ENCODE measurements at regions not wholly inside any gene's neighbourhood (a gene's known extent, or its start where the extent isn't known, plus 50 kb on each side); places are given as distances from the start of the nearest gene placed in this dataset.

DNA sequence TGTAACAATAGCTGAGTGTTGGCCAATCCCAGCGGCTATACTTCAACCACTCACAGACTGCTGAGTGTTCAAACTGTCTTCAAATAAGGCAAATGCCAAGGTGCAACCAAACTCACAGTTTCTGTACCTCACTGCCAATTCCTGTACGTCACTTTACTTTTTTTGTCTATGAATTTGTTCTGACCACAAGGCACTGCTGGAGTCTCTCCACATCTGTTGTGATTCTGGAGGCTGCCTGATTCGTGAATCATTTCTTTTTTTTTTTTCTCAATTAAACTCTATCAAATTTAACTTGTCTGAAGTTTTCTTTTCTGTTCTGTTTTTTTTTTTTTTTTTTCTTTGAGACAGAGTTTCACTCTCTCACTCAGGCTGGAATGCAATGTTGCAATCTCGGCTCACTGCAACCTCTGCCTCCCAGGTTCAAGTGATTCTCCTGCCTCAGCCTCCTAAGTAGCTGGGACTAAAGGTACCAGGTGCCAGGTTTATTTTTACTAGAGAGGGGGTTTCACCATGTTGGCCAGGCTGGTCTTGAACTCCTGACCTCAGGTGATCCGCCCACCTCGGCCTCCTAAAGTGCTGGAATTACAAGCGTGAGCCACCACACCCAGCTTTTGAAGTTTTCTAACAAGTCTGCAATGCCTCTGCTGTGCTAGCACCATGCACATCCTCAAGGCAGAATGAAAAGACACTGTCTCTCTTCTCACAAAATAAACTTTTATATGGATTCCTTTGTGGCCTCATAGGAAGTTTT is 401.7 kb downstream of the IRS2 start:
- Histone ChIP-seq H4K8ac (replicated peaks; ENCODE audit: insufficient read length, low read depth, low read length) (no peak overlapping the region), H3K14ac (ENCODE audit: insufficient read depth, low read length) (no peak overlapping the region), H3K4me2 (ENCODE audit: insufficient read depth, insufficient read length, low read length) (no peak overlapping the region), H3K18ac (ENCODE audit: insufficient read length, low read depth, low read length) (no peak overlapping the region), H2BK5ac (ENCODE audit: insufficient read length, low read length) (no peak overlapping the region), H3K23me2 (ENCODE audit: insufficient read length, low read depth, low read length, poor library complexity, severe bottlenecking) (no peaks in the 10 kb centered on the region), H3K79me1 (ENCODE audit: insufficient read depth, low read depth, low read length, poor library complexity, severe bottlenecking) (no peaks in the 10 kb centered on the region), H3K23ac (ENCODE audit: insufficient read length, low read depth, low read length) (no peak overlapping the region), H2BK20ac (ENCODE audit: low read depth, low read length, poor library complexity, severe bottlenecking) (no peak overlapping the region), H2BK12ac (ENCODE audit: insufficient read length, low read depth, low read length) (no peak overlapping the region), H3K56ac (ENCODE audit: insufficient read length, low read depth, low read length) (no peak overlapping the region), H4K91ac (ENCODE audit: insufficient read length, low read depth, low read length) (no peak overlapping the region), H3K4ac (ENCODE audit: low read depth, low read length) (no peak overlapping the region), H3K27me3 (ENCODE audit: insufficient read depth, low read length) (no peaks in the 10 kb centered on the region), H3K9me3 (ENCODE audit: control insufficient read depth, low read depth, low read length) (no peaks in the 10 kb centered on the region), H2AK5ac (ENCODE audit: insufficient read length, low read length) (no peak overlapping the region), H3K9ac (ENCODE audit: extremely low read depth, insufficient read length, low read length) (no peak overlapping the region), H2BK120ac (ENCODE audit: low read depth, low read length, poor library complexity, severe bottlenecking) (no peak overlapping the region), H3T11ph (ENCODE audit: low read length) (no peak overlapping the region), H3K4me1 (ENCODE audit: insufficient read depth, low read length) (no peaks in the 10 kb centered on the region), H3K79me2 (ENCODE audit: insufficient read depth, low read length) (no peaks in the 10 kb centered on the region), H2BK15ac (ENCODE audit: low read depth, low read length) (no peak overlapping the region), H4K20me1 (ENCODE audit: control insufficient read depth, insufficient read depth, insufficient read length) (no peaks in the 10 kb centered on the region), H3K27ac (ENCODE audit: insufficient read length, low read depth, low read length) (no peak overlapping the region), H4K5ac (ENCODE audit: insufficient read length, low read depth, low read length) (no peak overlapping the region), H2AFZ (ENCODE audit: low read length) (no peak overlapping the region)
- no peak for DNase-seq
- Mint-ChIP-seq H3K36me3 (ENCODE audit: insufficient read depth in 1 of 3, low read depth in 3 of 3) (no peaks in the 10 kb centered on the region), H3K9me3 (no peaks in the 10 kb centered on the region), H3K27me3 (ENCODE audit: low read depth) (no peaks in the 10 kb centered on the region), H3K4me3 (no peak overlapping the region), H3K27ac (no peak overlapping the region), H3K4me1 (peaks cover 4 to 5% of the 10 kb centered on the region in 2 experiments; a peak in 2 of 4 replicates)
- no CpG with 5 or more reads among the region's 7 CpGs for WGBS (ENCODE audit: extremely low coverage, insufficient read length, low lambda C conversion rate)
- TF ChIP-seq, protein P1, sequence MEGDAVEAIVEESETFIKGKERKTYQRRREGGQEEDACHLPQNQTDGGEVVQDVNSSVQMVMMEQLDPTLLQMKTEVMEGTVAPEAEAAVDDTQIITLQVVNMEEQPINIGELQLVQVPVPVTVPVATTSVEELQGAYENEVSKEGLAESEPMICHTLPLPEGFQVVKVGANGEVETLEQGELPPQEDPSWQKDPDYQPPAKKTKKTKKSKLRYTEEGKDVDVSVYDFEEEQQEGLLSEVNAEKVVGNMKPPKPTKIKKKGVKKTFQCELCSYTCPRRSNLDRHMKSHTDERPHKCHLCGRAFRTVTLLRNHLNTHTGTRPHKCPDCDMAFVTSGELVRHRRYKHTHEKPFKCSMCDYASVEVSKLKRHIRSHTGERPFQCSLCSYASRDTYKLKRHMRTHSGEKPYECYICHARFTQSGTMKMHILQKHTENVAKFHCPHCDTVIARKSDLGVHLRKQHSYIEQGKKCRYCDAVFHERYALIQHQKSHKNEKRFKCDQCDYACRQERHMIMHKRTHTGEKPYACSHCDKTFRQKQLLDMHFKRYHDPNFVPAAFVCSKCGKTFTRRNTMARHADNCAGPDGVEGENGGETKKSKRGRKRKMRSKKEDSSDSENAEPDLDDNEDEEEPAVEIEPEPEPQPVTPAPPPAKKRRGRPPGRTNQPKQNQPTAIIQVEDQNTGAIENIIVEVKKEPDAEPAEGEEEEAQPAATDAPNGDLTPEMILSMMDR (conservative IDR thresholded peaks at IDR 0.05): no peak

Measured in H9 (cell line).